ENCODE measurements at regions not wholly inside any gene's neighbourhood (a gene's known extent, or its start where the extent isn't known, plus 50 kb on each side); places are given as distances from the start of the nearest gene placed in this dataset.

GRCh38 chr6:93964321-93964720 lies 545.0 kb upstream of the EPHA7 start:
- Mint-ChIP-seq H3K9me3 (ENCODE audit: insufficient read depth) (peaks cover 2% of the 10 kb centered on the region), H3K4me1 (no peaks in the 10 kb centered on the region), H3K27ac (no peak overlapping the region), H3K27me3 (no peaks in the 10 kb centered on the region), H3K4me3 (no peak overlapping the region)
- Histone ChIP-seq H3K9ac (ENCODE audit: low read length) (no peak overlapping the region), H3K9me3 (ENCODE audit: control extremely low read depth in 1 of 3, control insufficient read depth in 2 of 3, insufficient read depth in 1 of 3, low read length in 2 of 3) (no peaks in the 10 kb centered on the region), H2AFZ (ENCODE audit: insufficient read depth, low read depth, low read length, poor library complexity, severe bottlenecking) (no peak overlapping the region), H3K4me3 (ENCODE audit: control extremely low read depth in 1 of 5, extremely low read depth in 1 of 5, insufficient read depth in 1 of 5, low read depth in 2 of 5, low read length in 4 of 5) (no peak overlapping the region), H3K4me2 (replicated peaks; ENCODE audit: low read depth, low read length, poor library complexity, severe bottlenecking) (no peak overlapping the region), H3K79me2 (ENCODE audit: control insufficient read depth, insufficient read depth, low read length) (no peaks in the 10 kb centered on the region), H3K36me3 (replicated peaks in 1 of 2; ENCODE audit: control extremely low read depth in 1 of 2, control insufficient read depth in 1 of 2, extremely low read depth in 1 of 2, insufficient read depth in 2 of 2, low read length in 1 of 2) (no peaks in the 10 kb centered on the region), H4K20me1 (ENCODE audit: control insufficient read depth, insufficient read depth, low read length, poor library complexity, severe bottlenecking) (no peaks in the 10 kb centered on the region), H3K27me3 (replicated peaks in 1 of 4; ENCODE audit: control extremely low read depth in 1 of 4, control insufficient read depth in 3 of 4, insufficient read depth in 4 of 4, low read length in 3 of 4) (no peaks in the 10 kb centered on the region), H3K27ac (ENCODE audit: low read length in 2 of 2) (no peak overlapping the region), H3K4me1 (ENCODE audit: control insufficient read depth in 2 of 2, insufficient read depth in 2 of 2, low read length in 2 of 2) (no peaks in the 10 kb centered on the region)
- ChIA-PET POLR2A (no interaction called here), CTCF (no interaction called here)
- no CpG with 5 or more reads among the region's 1 CpG for WGBS (ENCODE audit: insufficient coverage)
- no peak for DNase-seq
- intact Hi-C loops (cut with micrococcal nuclease) = no loop called here
- no peak for TF ChIP-seq CTCF (IDR thresholded peaks at IDR 0.05)
- ATAC-seq (ENCODE audit: low read depth) = no peak

GRCh38 chr6:93962566-93962965 lies 543.2 kb upstream of the EPHA7 start:
- peaks cover 2% of the 10 kb centered on the region for H3K9me3 Mint-ChIP-seq (ENCODE audit: insufficient read depth)
- no peak for DNase-seq

More at GRCh38 chr6:93962566-93962965, 543.2 kb upstream of the EPHA7 start:
- H3K27me3 ChIP-seq (replicated peaks in 1 of 4; ENCODE audit: control extremely low read depth in 1 of 4, control insufficient read depth in 3 of 4, insufficient read depth in 4 of 4, low read length in 3 of 4) = no peaks in the 10 kb centered on the region
- no peak overlapping the region for H3K4me3 ChIP-seq (ENCODE audit: control extremely low read depth in 1 of 5, extremely low read depth in 1 of 5, insufficient read depth in 1 of 5, low read depth in 2 of 5, low read length in 4 of 5)
- no peak overlapping the region for H2AFZ ChIP-seq (ENCODE audit: insufficient read depth, low read depth, low read length, poor library complexity, severe bottlenecking)
- Mint-ChIP-seq H3K4me1 (no peaks in the 10 kb centered on the region), H3K4me3 (no peak overlapping the region), H3K27me3 (no peaks in the 10 kb centered on the region), H3K27ac (no peak overlapping the region)
- H3K9ac ChIP-seq (ENCODE audit: low read length) = no peak overlapping the region
- POLR2A ChIA-PET = no interaction called here
- 50% methylated on average over 1 of the region's 1 CpG for WGBS (ENCODE audit: insufficient coverage)
- H3K36me3 ChIP-seq (replicated peaks in 1 of 2; ENCODE audit: control extremely low read depth in 1 of 2, control insufficient read depth in 1 of 2, extremely low read depth in 1 of 2, insufficient read depth in 2 of 2, low read length in 1 of 2) = no peaks in the 10 kb centered on the region
- intact Hi-C loops (cut with micrococcal nuclease) = no loop called here
- no peaks in the 10 kb centered on the region for H3K79me2 ChIP-seq (ENCODE audit: control insufficient read depth, insufficient read depth, low read length)
- H3K4me1 ChIP-seq (ENCODE audit: control insufficient read depth in 2 of 2, insufficient read depth in 2 of 2, low read length in 2 of 2) = no peaks in the 10 kb centered on the region
- CTCF ChIA-PET = no interaction called here
- no peak for ATAC-seq (ENCODE audit: low read depth)
- no peak overlapping the region for H3K27ac ChIP-seq (ENCODE audit: low read length in 2 of 2)
- no peaks in the 10 kb centered on the region for H3K9me3 ChIP-seq (ENCODE audit: control extremely low read depth in 1 of 3, control insufficient read depth in 2 of 3, insufficient read depth in 1 of 3, low read length in 2 of 3)
- no peaks in the 10 kb centered on the region for H4K20me1 ChIP-seq (ENCODE audit: control insufficient read depth, insufficient read depth, low read length, poor library complexity, severe bottlenecking)
- no peak overlapping the region for H3K4me2 ChIP-seq (replicated peaks; ENCODE audit: low read depth, low read length, poor library complexity, severe bottlenecking)
- no peak for TF ChIP-seq CTCF (IDR thresholded peaks at IDR 0.05)
- no peak for TF ChIP-seq EZH2 (IDR thresholded peaks at IDR 0.05; ENCODE audit: borderline replicate concordance, insufficient read depth, low read depth, low read length, poor library complexity, severe bottlenecking)

Measured in B cell (primary cell).